NK-92 treated with Interleukin-12 subunit alpha and Interleukin-12 subunit beta, amount 100 ng/mL, for 24 hours (cell line): ENCODE measurements at regions not wholly inside any gene's neighbourhood (a gene's known extent, or its start where the extent isn't known, plus 50 kb on each side); places are given as distances from the start of the nearest gene placed in this dataset.

ENCODE experiments used
- DNase-seq: peaks from one replicate; lab custom pipeline; 2025; lab: John Stamatoyannopoulos, UW

- DNase-seq: no peak
Observed at GRCh38 chr2:18787726-18788125, 198.4 kb upstream of the NT5C1B start.

- no peak for DNase-seq
Observed at GRCh38 chr2:18784245-18784644, 194.9 kb upstream of the NT5C1B start.

- DNase-seq: no peak
Observed at GRCh38 chr2:18781541-18782280, 192.3 kb upstream of the NT5C1B start.

GRCh38 chr2:18777250-18777812 is 188.0 kb upstream of the NT5C1B start:
- DNase-seq: no peak

GRCh38 chr2:18771212-18771611 is 181.8 kb upstream of the NT5C1B start:
- DNase-seq: no peak

GRCh38 chr2:18763338-18763737 is 174.0 kb upstream of the NT5C1B start:
- DNase-seq: no peak

- DNase-seq: no peak
Observed at GRCh38 chr2:18762667-18763066, 173.3 kb upstream of the NT5C1B start.

- no peak for DNase-seq
Observed at GRCh38 chr2:18754286-18754685, 164.9 kb upstream of the NT5C1B start.

GRCh38 chr2:18753722-18754121 is 164.4 kb upstream of the NT5C1B start:
- DNase-seq: no peak

- DNase-seq: no peak
Observed at GRCh38 chr2:18752667-18753422, 163.5 kb upstream of the NT5C1B start.

- no peak for DNase-seq
Observed at GRCh38 chr2:18752022-18752493, 162.7 kb upstream of the NT5C1B start.

GRCh38 chr2:18750672-18751554 is 161.5 kb upstream of the NT5C1B start:
- DNase-seq: no peak

- no peak for DNase-seq
Observed at GRCh38 chr2:18749912-18750526, 160.7 kb upstream of the NT5C1B start.

- DNase-seq: no peak
Observed at GRCh38 chr2:18745431-18746272, 156.3 kb upstream of the NT5C1B start.

GRCh38 chr2:18741895-18742732 is 152.7 kb upstream of the NT5C1B start:
- DNase-seq: no peak

GRCh38 chr2:18741191-18741590 is 151.8 kb upstream of the NT5C1B start:
- DNase-seq: no peak

- no peak for DNase-seq
Observed at GRCh38 chr2:18740474-18740881, 151.1 kb upstream of the NT5C1B start.

- DNase-seq: no peak
Observed at GRCh38 chr2:18731666-18732065, 142.3 kb upstream of the NT5C1B start.

- no peak for DNase-seq
Observed at GRCh38 chr2:18724371-18725145, 135.2 kb upstream of the NT5C1B start.
